ENCODE measurements at regions not wholly inside any gene's neighbourhood (a gene's known extent, or its start where the extent isn't known, plus 50 kb on each side); places are given as distances from the start of the nearest gene placed in this dataset.
A peak's percentile ranks its signal among the peaks of the same experiment; 100 is the strongest.
"Not testable (repeated sequence)": the region's sequence is repeated elsewhere in the genome, so short reads cannot be mapped to it uniquely, and the experiment has no call there.

GRCh38 chr2:195148004-195148403 is 509.0 kb upstream of the SLC39A10 start:
- DNase-seq (ENCODE audit: low read depth, low spot score): no peak
- in situ Hi-C loops (cut with HindIII; ENCODE audit: low pct_unique_long_range_greater_than_20kb, low sequenced_read_pairs): no loop called here

GRCh38 chr2:195146761-195147541 is 510.1 kb upstream of the SLC39A10 start:
- no peak for DNase-seq (ENCODE audit: low read depth, low spot score)
- in situ Hi-C loops (cut with HindIII; ENCODE audit: low pct_unique_long_range_greater_than_20kb, low sequenced_read_pairs): no loop called here

GRCh38 chr2:195138435-195138834 is 518.6 kb upstream of the SLC39A10 start:
- in situ Hi-C loops (cut with HindIII; ENCODE audit: low pct_unique_long_range_greater_than_20kb, low sequenced_read_pairs): no loop called here
- no peak for DNase-seq (ENCODE audit: low read depth, low spot score)

GRCh38 chr2:195125889-195126288 is 531.1 kb upstream of the SLC39A10 start:
- DNase-seq (ENCODE audit: low read depth, low spot score); in situ Hi-C loops (cut with HindIII; ENCODE audit: low pct_unique_long_range_greater_than_20kb, low sequenced_read_pairs): not testable (repeated sequence)

GRCh38 chr2:195124391-195125079 is 532.5 kb upstream of the SLC39A10 start:
- in situ Hi-C loops (cut with HindIII; ENCODE audit: low pct_unique_long_range_greater_than_20kb, low sequenced_read_pairs): no loop called here

GRCh38 chr2:195122653-195123052 is 534.4 kb upstream of the SLC39A10 start:
- no peak for DNase-seq (ENCODE audit: low read depth, low spot score)
- in situ Hi-C loops (cut with HindIII; ENCODE audit: low pct_unique_long_range_greater_than_20kb, low sequenced_read_pairs): no loop called here

More at GRCh38 chr2:195124391-195125079, 532.5 kb upstream of the SLC39A10 start:
- DNase-seq (ENCODE audit: low read depth, low spot score): no peak

GRCh38 chr2:195121341-195121740 is 535.7 kb upstream of the SLC39A10 start:
- DNase-seq (ENCODE audit: low read depth, low spot score): no peak
- in situ Hi-C loops (cut with HindIII; ENCODE audit: low pct_unique_long_range_greater_than_20kb, low sequenced_read_pairs): no loop called here

GRCh38 chr2:195119231-195119630 is 537.8 kb upstream of the SLC39A10 start:
- in situ Hi-C loops (cut with HindIII; ENCODE audit: low pct_unique_long_range_greater_than_20kb, low sequenced_read_pairs): no loop called here

GRCh38 chr2:195118276-195118675 is 538.8 kb upstream of the SLC39A10 start:
- no peak for DNase-seq (ENCODE audit: low read depth, low spot score)
- in situ Hi-C loops (cut with HindIII; ENCODE audit: low pct_unique_long_range_greater_than_20kb, low sequenced_read_pairs): no loop called here

More at GRCh38 chr2:195119231-195119630, 537.8 kb upstream of the SLC39A10 start:
- DNase-seq (ENCODE audit: low read depth, low spot score): no peak

- no peak for DNase-seq (ENCODE audit: low read depth, low spot score)
- in situ Hi-C loops (cut with HindIII; ENCODE audit: low pct_unique_long_range_greater_than_20kb, low sequenced_read_pairs): no loop called here
Measured at GRCh38 chr2:195117011-195117410, 540.0 kb upstream of the SLC39A10 start.

- DNase-seq (ENCODE audit: low read depth, low spot score): no peak
- in situ Hi-C loops (cut with HindIII; ENCODE audit: low pct_unique_long_range_greater_than_20kb, low sequenced_read_pairs): no loop called here
Measured at GRCh38 chr2:195115738-195116137, 541.3 kb upstream of the SLC39A10 start.

GRCh38 chr2:195108182-195108581 is 548.8 kb upstream of the SLC39A10 start:
- no peak for DNase-seq (ENCODE audit: low read depth, low spot score)
- in situ Hi-C loops (cut with HindIII; ENCODE audit: low pct_unique_long_range_greater_than_20kb, low sequenced_read_pairs): no loop called here

- DNase-seq (ENCODE audit: low read depth, low spot score): no peak
- in situ Hi-C loops (cut with HindIII; ENCODE audit: low pct_unique_long_range_greater_than_20kb, low sequenced_read_pairs): no loop called here
Measured at GRCh38 chr2:195106681-195107380, 550.2 kb upstream of the SLC39A10 start.

- in situ Hi-C loops (cut with HindIII; ENCODE audit: low pct_unique_long_range_greater_than_20kb, low sequenced_read_pairs): no loop called here
- DNase-seq (ENCODE audit: low read depth, low spot score): no peak
Measured at GRCh38 chr2:195105581-195105980, 551.4 kb upstream of the SLC39A10 start.

- no peak for DNase-seq (ENCODE audit: low read depth, low spot score)
- in situ Hi-C loops (cut with HindIII; ENCODE audit: low pct_unique_long_range_greater_than_20kb, low sequenced_read_pairs): no loop called here
Measured at GRCh38 chr2:195094330-195094729, 562.7 kb upstream of the SLC39A10 start.

GRCh38 chr2:195092341-195092740 is 564.7 kb upstream of the SLC39A10 start:
- DNase-seq (ENCODE audit: low read depth, low spot score): peak; percentile 2

GRCh38 chr2:195072806-195073205 is 584.2 kb upstream of the SLC39A10 start:
- DNase-seq (ENCODE audit: low read depth, low spot score); in situ Hi-C loops (cut with HindIII; ENCODE audit: low pct_unique_long_range_greater_than_20kb, low sequenced_read_pairs): not testable (repeated sequence)

More at GRCh38 chr2:195092341-195092740, 564.7 kb upstream of the SLC39A10 start:
- in situ Hi-C loops (cut with HindIII; ENCODE audit: low pct_unique_long_range_greater_than_20kb, low sequenced_read_pairs): no loop called here

- DNase-seq (ENCODE audit: low read depth, low spot score): no peak
- in situ Hi-C loops (cut with HindIII; ENCODE audit: low pct_unique_long_range_greater_than_20kb, low sequenced_read_pairs): no loop called here
Measured at GRCh38 chr2:195057001-195057400, 600.0 kb upstream of the SLC39A10 start.
